ENCODE measurements at regions not wholly inside any gene's neighbourhood (a gene's known extent, or its start where the extent isn't known, plus 50 kb on each side); places are given as distances from the start of the nearest gene placed in this dataset.
A peak's percentile ranks its signal among the peaks of the same experiment; 100 is the strongest.

- DNase-seq (ENCODE audit: low spot score) = no peak
Measured at GRCh38 chr10:4483811-4484210, 342.2 kb upstream of the AKR1E2 start.

DNA sequence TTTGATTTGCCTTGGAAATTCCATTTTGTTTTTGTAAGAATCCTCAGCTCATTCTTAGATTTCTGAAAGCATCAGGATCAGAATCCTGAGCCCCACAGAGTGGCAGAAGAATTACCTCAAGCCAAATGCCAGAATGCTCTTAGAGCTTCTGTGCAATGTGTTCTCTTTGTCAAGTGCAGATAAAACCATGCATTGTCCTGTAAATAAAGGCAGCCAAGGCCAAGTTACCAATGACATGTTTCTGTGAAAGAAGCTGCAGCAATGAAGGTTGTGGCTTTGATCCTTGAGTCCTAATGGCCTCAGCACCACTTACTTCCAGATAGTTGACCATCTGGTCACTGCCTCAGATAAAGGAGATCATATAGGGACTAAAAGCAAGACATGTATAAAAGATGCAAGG is 343.3 kb upstream of the AKR1E2 start:
- no peak for DNase-seq (ENCODE audit: low spot score)

- no peak for DNase-seq (ENCODE audit: low spot score)
Measured at GRCh38 chr10:4481192-4481591, 344.8 kb upstream of the AKR1E2 start.

DNA sequence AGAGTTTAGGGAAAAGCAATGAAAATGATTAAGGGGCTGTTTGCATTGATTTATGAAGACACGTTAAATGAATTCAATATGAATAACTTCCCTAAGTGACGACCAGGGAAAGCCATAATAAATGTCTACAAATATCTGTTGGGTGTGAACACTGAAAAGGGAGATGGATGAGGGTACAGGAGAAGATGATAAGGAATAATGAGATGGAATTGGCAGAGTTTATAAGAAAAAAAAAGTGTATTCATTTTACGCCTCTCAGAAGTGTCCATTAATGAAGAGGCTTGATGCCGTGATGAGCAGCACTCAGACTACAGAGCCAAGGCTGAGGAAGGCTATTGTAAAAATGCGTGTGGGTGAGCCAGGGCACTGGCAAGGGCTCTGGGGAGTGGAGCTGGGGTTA is 346.7 kb upstream of the AKR1E2 start:
- no peak for DNase-seq (ENCODE audit: low spot score)

DNA sequence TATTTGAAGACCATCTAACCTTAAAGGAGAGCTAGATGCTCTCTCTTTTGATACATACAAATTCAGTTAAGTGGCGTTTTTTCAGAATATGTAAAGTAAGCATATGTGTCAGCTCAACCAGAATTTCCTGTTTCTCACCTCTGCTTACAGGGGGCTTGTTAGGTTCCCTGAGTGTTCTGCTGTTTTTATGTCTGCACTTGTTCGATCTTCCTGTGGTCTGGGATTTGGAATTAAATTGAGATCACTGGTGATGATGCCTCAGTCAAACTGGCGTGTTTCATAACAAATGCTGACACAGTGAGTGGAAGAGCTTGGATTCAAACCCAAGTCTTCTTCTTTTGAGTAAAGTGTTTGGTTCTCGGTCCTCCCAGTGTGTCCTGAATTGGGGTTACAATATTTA is 348.3 kb upstream of the AKR1E2 start:
- no peak for DNase-seq (ENCODE audit: low spot score)

DNA sequence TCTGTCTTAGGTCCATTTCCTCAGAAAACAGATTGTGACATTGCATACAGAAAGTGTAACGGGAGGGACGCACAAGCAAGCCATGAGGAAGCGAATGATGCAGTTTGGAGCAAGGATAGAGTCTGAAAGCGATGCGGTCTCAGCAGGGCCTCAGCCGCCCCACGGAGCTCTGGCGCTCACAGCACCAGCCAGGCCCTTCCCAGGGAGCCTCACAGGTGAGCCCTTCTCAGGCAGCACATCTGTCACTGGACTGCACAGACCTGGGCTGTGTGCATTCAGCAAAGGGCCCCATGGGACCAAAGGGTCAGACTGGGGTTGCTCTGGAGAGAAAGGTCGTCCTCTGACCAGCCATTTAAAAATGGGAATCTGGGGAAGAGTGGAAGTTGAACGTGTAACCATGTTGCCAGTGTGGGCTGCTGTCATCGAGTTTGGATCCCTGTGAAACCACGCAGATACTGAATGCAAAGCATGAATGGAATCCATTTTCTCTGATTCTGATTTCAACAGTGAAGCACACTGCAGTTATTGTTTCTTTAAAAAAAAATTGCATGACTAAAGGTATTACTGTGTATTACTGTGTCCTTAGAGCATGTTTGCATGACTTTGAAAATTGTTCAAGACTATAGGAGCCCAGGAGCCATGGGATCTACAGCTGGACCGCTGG is 350.0 kb upstream of the AKR1E2 start:
- no peak for DNase-seq (ENCODE audit: low spot score)

- DNase-seq (ENCODE audit: low spot score) = no peak
Measured at GRCh38 chr10:4474829-4475228, 351.2 kb upstream of the AKR1E2 start.

- DNase-seq (ENCODE audit: low spot score) = no peak
Measured at GRCh38 chr10:4473977-4474376, 352.0 kb upstream of the AKR1E2 start.

- DNase-seq (ENCODE audit: low spot score) = no peak
Measured at GRCh38 chr10:4472190-4472904, 353.7 kb upstream of the AKR1E2 start.

DNA sequence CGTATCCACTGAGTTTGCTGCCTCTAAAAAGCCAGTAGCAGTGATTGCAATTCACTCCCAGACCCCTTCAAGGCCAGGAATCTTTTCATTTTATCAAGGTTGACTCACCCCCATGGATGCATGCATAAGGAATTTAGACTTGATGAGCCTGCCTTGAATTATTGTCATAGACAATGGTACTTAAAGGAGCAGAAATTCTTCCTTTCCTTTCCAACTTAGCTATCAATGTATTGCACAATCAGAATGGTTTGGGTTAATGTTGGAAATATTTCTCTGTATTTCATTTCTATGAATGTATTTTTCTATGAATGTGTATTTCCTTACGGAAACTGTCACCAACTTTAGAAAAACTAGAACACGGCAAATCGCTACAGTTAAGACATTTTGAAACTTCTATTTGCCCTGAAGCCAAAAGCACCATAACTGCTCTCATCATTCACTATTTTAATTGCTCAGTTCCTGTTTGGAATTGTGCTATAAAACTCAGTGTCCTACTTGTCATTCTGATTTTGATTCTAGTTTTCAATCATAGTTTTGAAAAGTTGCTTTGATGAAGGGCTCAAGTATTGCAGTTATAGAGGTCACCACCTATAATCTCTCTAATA is 355.7 kb upstream of the AKR1E2 start:
- peak; percentile 43 for DNase-seq (ENCODE audit: low spot score)

- no peak for DNase-seq (ENCODE audit: low spot score)
Measured at GRCh38 chr10:4467481-4467880, 358.5 kb upstream of the AKR1E2 start.

- no peak for DNase-seq (ENCODE audit: low spot score)
Measured at GRCh38 chr10:4460267-4460666, 365.7 kb upstream of the AKR1E2 start.

DNA sequence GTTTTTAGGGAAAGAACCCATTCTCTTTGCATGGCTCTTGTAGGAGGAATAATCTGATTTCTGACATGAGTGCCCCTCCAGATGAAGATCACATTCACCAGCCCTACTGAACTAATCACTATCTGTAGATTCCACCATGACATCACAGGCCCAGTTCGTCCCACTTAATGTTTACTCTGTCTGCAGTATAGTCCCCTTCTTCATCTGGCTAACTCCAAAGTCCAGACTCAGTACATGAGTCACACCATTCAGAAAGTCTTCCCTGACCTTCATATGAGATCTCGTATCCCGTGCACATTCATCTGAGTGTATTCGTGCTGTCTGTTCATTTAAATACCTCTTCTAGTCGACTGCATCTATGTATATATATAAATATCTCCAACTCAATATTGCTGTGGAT is 366.5 kb upstream of the AKR1E2 start:
- no peak for DNase-seq (ENCODE audit: low spot score)

DNA sequence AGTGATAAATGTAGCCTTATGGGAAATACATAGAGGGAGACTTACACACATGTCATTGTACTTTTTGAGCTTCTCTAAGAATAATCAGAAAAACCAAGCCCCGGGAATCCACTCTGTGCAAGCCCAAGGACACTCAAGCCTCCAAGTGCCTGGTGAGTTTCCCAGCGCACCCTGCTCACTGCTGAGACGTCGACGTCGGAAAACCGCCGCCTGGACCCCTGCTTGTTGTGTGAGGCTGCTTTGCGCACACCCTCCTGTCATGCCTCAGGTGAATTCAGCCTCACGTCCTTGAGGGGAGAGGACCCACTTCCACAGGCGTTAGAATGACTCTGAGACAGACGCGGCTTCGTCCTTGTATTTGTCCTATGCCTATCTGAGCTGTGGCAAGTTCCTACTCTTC is 368.4 kb upstream of the AKR1E2 start:
- DNase-seq (ENCODE audit: low spot score) = no peak

- DNase-seq (ENCODE audit: low spot score) = no peak
Measured at GRCh38 chr10:4456776-4457175, 369.2 kb upstream of the AKR1E2 start.

GRCh38 chr10:4456279-4456678 is 369.7 kb upstream of the AKR1E2 start:
- no peak for DNase-seq (ENCODE audit: low spot score)

GRCh38 chr10:4453950-4454349 is 372.1 kb upstream of the AKR1E2 start:
- no peak for DNase-seq (ENCODE audit: low spot score)

GRCh38 chr10:4453276-4453675 is 372.7 kb upstream of the AKR1E2 start:
- DNase-seq (ENCODE audit: low spot score) = no peak

GRCh38 chr10:4450981-4451908 is 374.8 kb upstream of the AKR1E2 start:
- DNase-seq (ENCODE audit: low spot score) = peak; percentile 16

DNA sequence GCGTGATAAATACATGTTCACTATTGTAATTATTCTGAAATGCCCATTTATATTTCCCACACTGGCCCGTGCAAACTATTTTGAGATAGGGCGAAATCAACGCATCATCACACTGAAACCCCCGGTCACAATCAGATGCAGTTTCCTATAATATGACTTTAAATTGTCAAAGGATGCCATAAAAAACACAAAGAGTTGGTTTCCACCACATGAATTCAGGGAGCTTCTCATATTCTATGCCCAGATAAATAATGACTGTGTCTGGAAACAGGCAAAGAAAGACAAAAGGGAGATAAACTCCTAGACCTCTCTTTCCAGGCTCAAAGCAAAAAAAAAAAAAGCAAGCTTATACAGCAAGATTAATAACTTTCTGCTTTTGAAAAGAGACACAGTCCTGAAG is 375.8 kb upstream of the AKR1E2 start:
- DNase-seq (ENCODE audit: low spot score) = no peak

DNA sequence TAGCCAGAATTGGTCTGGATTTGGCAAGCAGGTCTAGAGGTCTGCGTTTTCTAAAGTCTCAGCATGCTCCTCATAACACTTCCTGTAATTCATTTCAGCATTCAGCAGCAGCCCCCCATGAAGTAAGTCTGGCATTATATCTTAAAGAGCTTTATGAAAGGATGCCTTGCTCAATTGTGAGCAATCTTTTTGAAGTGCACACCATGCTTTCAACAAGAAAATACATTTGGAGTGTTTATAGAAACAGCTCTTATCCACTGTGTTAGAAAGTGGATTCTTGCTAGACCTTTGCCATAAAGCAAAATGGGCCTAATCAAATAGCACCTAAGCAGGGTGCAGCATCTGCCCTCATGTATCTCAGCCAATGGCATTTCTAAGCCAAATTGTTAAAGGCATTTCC is 378.0 kb upstream of the AKR1E2 start:
- no peak for DNase-seq (ENCODE audit: low spot score)

DNA sequence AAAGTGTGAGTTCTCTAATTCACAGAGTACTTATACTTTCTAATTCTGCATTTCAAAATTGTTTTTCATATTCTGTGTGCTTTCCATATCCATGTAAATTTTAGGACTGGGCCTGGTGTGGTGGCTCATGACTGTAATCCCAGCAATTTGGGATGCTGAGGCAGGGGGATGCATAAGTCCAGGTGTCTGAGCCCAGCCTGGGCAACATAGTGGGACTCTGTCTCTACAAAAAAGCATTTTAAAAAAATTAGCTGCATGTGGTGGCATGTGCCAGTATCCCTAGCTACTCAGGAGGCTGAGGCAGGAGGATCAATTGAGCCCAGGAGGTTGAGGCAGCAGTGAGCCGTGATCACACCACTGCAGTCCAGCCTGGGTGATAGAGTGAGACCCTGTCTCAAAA is 382.6 kb upstream of the AKR1E2 start:
- DNase-seq (ENCODE audit: low spot score) = no peak

DNA sequence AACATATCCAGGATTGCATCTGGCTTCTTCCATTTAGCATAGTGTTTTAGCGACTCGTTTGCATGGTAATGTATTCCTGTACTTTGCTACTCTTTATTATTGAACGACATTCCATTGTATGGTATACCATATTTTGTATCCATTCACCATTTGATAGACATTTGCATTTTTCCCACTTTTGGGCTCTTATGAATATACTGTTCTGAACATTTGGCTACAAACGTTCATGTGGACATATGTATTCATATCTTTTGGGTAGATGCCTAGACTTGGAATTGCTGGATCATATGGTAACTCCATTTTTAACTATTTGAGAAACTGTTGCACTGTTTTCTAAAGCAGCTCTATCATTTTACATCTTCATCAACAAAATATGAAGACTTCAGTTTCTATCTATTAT is 383.7 kb upstream of the AKR1E2 start:
- DNase-seq (ENCODE audit: low spot score) = no peak
